ENCODE measurements at regions not wholly inside any gene's neighbourhood (a gene's known extent, or its start where the extent isn't known, plus 50 kb on each side); places are given as distances from the start of the nearest gene placed in this dataset.

- DNase-seq = no peak
These were observed 177.2 kb downstream of the CTTN start for GRCh38 chr11:70575396-70576060.

GRCh38 chr11:70577258-70577603 lies 178.9 kb downstream of the CTTN start:
- no peak for DNase-seq

GRCh38 chr11:70577948-70578347 lies 179.6 kb downstream of the CTTN start:
- DNase-seq = no peak

- DNase-seq = no peak
These were observed 180.0 kb downstream of the CTTN start for GRCh38 chr11:70578371-70578770.

GRCh38 chr11:70578831-70579230 lies 180.5 kb downstream of the CTTN start:
- no peak for DNase-seq

- no peak for DNase-seq
These were observed 181.1 kb downstream of the CTTN start for GRCh38 chr11:70579316-70579955.

GRCh38 chr11:70580036-70580805 lies 181.9 kb downstream of the CTTN start:
- DNase-seq = no peak

GRCh38 chr11:70581991-70582885 lies 183.9 kb downstream of the CTTN start:
- DNase-seq = no peak

GRCh38 chr11:70582886-70583641 lies 184.7 kb downstream of the CTTN start:
- no peak for DNase-seq

- no peak for DNase-seq
These were observed 185.5 kb downstream of the CTTN start for GRCh38 chr11:70583781-70584218.

GRCh38 chr11:70584498-70585235 lies 186.3 kb downstream of the CTTN start:
- DNase-seq = no peak

GRCh38 chr11:70585236-70585545 lies 186.9 kb downstream of the CTTN start:
- DNase-seq = no peak

- no peak for DNase-seq
These were observed 188.1 kb downstream of the CTTN start for GRCh38 chr11:70586261-70587074.

- no peak for DNase-seq
These were observed 188.7 kb downstream of the CTTN start for GRCh38 chr11:70587075-70587389.

GRCh38 chr11:70590356-70590991 lies 192.1 kb downstream of the CTTN start:
- DNase-seq = no peak

- DNase-seq = no peak
These were observed 194.4 kb downstream of the CTTN start for GRCh38 chr11:70592641-70593165.

GRCh38 chr11:70593446-70593983 lies 195.2 kb downstream of the CTTN start:
- DNase-seq = no peak

GRCh38 chr11:70594031-70594430 lies 195.7 kb downstream of the CTTN start:
- DNase-seq = no peak

GRCh38 chr11:70594606-70595005 lies 196.3 kb downstream of the CTTN start:
- no peak for DNase-seq

- no peak for DNase-seq
These were observed 196.7 kb downstream of the CTTN start for GRCh38 chr11:70595016-70595415.

All from CD4-positive, alpha-beta T cell treated with Interleukin-12 subunit alpha and Interleukin-12 subunit beta, for 1 hour (primary cell).